Astrocyte (in vitro differentiated cells and primary cell): ENCODE measurements at regions not wholly inside any gene's neighbourhood (a gene's known extent, or its start where the extent isn't known, plus 50 kb on each side); places are given as distances from the start of the nearest gene placed in this dataset.

Source experiments
- EZH2 ChIP-seq: IDR thresholded peaks from 2 replicates; pipeline ENCODE4 v1.6.1; 2012; ENCODE audit warnings: mild to moderate bottlenecking, low read length, inconsistent platforms; ENCODE audit not compliant: insufficient read depth
- TF ChIP-seq, protein P1 (sequence below): IDR thresholded peaks from 2 replicates; pipeline ENCODE4 v1.5.1; 2011; ENCODE audit warnings: low read depth, mild to moderate bottlenecking, inconsistent platforms, low read length, moderate library complexity; ENCODE audit not compliant: insufficient read depth

DNA sequence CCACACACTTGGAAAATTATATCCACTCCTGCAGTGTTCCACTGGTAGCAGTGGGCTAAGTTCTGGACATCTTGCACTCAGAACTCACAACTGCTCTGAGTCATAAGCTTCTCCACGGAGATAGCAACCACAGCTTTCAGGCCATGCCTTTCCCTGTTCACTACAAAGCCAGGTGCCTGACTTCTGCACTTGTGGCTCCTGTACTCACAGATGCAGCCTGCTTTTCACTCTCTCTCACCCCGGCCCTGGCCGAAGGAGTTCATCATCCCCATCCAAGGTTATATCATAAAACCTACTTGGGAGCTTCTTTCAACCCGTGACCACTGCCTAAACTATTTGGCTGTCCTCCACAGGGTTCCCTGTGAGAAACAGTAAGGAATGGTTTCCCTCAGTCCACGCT is 999.4 kb downstream of the GLUD2 start:
- TF ChIP-seq, protein P1, sequence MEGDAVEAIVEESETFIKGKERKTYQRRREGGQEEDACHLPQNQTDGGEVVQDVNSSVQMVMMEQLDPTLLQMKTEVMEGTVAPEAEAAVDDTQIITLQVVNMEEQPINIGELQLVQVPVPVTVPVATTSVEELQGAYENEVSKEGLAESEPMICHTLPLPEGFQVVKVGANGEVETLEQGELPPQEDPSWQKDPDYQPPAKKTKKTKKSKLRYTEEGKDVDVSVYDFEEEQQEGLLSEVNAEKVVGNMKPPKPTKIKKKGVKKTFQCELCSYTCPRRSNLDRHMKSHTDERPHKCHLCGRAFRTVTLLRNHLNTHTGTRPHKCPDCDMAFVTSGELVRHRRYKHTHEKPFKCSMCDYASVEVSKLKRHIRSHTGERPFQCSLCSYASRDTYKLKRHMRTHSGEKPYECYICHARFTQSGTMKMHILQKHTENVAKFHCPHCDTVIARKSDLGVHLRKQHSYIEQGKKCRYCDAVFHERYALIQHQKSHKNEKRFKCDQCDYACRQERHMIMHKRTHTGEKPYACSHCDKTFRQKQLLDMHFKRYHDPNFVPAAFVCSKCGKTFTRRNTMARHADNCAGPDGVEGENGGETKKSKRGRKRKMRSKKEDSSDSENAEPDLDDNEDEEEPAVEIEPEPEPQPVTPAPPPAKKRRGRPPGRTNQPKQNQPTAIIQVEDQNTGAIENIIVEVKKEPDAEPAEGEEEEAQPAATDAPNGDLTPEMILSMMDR = no peak
- no peak for TF ChIP-seq EZH2
